Suprapubic skin (tissue), 4 donors: ENCODE measurements at regions not wholly inside any gene's neighbourhood (a gene's known extent, or its start where the extent isn't known, plus 50 kb on each side); places are given as distances from the start of the nearest gene placed in this dataset.
"Not testable (repeated sequence)": the region's sequence is repeated elsewhere in the genome, so short reads cannot be mapped to it uniquely, and the experiment has no call there.

Experiments used
- DNase-seq, 2 donors: peaks; one replicate each; pipeline ENCODE4 v3.0.0-alpha.2; 2019; ENCODE audit warnings: low spot score in 2 of 2
- H3K27ac ChIP-seq: fragments of 200-600 bp; sonication (generic); one replicate; pipeline ENCODE4 v1.5.1; 2019
- H3K27me3 ChIP-seq: fragments of 200-600 bp; sonication (generic); one replicate; pipeline ENCODE4 v1.5.1; 2019
- H3K36me3 ChIP-seq: fragments of 200-600 bp; sonication (generic); one replicate; pipeline ENCODE4 v1.5.1; 2019
- H3K4me1 ChIP-seq: fragments of 200-600 bp; sonication (generic); one replicate; pipeline ENCODE4 v1.5.1; 2019
- H3K4me3 ChIP-seq: fragments of 200-600 bp; sonication (generic); one replicate; pipeline ENCODE4 v1.5.1; 2019; ENCODE audit warnings: mild to moderate bottlenecking
- H3K9me3 ChIP-seq: fragments of 200-600 bp; sonication (generic); one replicate; pipeline ENCODE4 v1.5.1; 2019
- EP300 ChIP-seq: sonication (generic); formaldehyde crosslinking; IDR thresholded peaks from one replicate; pipeline ENCODE4 v1.6.1; 2017; ENCODE audit warnings: antibody characterized with exemption
- POLR2A ChIP-seq, 2 donors: fragments of 450-650 bp; IDR thresholded peaks; one replicate each; pipeline ENCODE4 v1.6.1; 2017; ENCODE audit warnings: antibody characterized with exemption in 2 of 2, mild to moderate bottlenecking in 2 of 2, moderate library complexity in 2 of 2
- POLR2AphosphoS5 ChIP-seq, 3 donors: sonication (generic); formaldehyde crosslinking; IDR thresholded peaks; one replicate each; pipeline ENCODE4 v1.6.1; 2017; ENCODE audit warnings: antibody characterized with exemption in 3 of 3
- WGBS: methylation state at CpG from one replicate; pipeline ENCODE4 v1.1.5; 2018; 5-methylcytosine and 5-hydroxymethylcytosine counted together
- TF ChIP-seq, protein P1 (sequence below), 2 donors: fragments of 200-600 bp in 1 of 2; fragments of 450-650 bp in 1 of 2; sonication (generic) in 1 of 2; IDR thresholded peaks; one replicate each; pipeline ENCODE4 v1.5.1; 2016 to 2019; ENCODE audit warnings: antibody characterized with exemption in 2 of 2, mild to moderate bottlenecking in 1 of 2, moderate library complexity in 1 of 2

DNA sequence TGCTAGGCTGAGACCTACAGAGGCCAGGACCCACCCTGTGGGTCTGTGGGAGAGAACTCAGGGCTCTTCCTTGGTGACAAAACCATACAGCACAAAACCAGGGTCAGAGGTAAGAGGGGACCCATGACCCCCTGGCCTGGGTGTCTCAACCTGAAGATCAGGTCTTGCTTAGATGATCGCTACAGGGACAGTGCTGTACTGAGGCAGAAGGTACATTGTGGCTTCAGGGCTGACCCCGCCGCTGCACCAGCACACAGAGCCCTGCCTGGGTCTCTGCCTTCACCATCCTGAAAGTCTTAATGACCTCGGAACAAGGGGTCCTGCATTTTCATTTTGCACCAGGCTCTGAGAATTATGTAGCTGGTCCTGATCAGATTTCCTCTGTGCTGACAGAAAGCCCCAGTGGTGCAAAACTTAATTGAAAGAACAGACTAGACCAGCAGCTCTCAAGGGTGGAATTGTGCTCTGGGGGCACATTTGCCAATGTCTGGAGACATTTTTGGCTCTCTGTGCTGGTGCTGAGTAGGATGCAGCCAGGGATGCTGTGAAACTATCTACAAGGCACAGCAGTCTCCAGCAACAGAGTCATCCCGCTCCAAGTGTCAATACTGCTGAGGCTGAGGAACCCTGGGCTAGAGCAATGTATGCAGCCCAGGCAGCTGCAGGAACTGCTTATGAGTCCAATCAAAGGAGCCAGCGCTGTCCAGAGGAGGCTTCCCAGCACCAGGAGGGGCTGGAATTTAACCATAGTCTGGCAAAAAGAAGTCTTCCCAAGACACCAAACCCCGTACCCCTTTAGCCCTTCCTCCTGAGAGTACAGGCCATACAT, 254.9 kb downstream of the ERMARD start:
- Histone ChIP-seq H3K27ac (no peak overlapping the region), H3K4me3 (no peak overlapping the region), H3K9me3 (peaks cover 4% of the 10 kb centered on the region), H3K36me3 (no peaks in the 10 kb centered on the region), H3K4me1 (peaks cover 8% of the 10 kb centered on the region), H3K27me3 (peaks cover 4% of the 10 kb centered on the region)
- WGBS, result 92% methylated on average over 3 of the region's 7 CpGs
- DNase-seq, result peak in 1 of 2 donors; percentile 54
- TF ChIP-seq, protein P1, sequence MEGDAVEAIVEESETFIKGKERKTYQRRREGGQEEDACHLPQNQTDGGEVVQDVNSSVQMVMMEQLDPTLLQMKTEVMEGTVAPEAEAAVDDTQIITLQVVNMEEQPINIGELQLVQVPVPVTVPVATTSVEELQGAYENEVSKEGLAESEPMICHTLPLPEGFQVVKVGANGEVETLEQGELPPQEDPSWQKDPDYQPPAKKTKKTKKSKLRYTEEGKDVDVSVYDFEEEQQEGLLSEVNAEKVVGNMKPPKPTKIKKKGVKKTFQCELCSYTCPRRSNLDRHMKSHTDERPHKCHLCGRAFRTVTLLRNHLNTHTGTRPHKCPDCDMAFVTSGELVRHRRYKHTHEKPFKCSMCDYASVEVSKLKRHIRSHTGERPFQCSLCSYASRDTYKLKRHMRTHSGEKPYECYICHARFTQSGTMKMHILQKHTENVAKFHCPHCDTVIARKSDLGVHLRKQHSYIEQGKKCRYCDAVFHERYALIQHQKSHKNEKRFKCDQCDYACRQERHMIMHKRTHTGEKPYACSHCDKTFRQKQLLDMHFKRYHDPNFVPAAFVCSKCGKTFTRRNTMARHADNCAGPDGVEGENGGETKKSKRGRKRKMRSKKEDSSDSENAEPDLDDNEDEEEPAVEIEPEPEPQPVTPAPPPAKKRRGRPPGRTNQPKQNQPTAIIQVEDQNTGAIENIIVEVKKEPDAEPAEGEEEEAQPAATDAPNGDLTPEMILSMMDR (IDR thresholded peaks at IDR 0.05), result no peak
- TF ChIP-seq POLR2A (IDR thresholded peaks at IDR 0.05), result no peak
- no peak for TF ChIP-seq EP300
- TF ChIP-seq POLR2AphosphoS5 (IDR thresholded peaks at IDR 0.05), result no peak

DNA sequence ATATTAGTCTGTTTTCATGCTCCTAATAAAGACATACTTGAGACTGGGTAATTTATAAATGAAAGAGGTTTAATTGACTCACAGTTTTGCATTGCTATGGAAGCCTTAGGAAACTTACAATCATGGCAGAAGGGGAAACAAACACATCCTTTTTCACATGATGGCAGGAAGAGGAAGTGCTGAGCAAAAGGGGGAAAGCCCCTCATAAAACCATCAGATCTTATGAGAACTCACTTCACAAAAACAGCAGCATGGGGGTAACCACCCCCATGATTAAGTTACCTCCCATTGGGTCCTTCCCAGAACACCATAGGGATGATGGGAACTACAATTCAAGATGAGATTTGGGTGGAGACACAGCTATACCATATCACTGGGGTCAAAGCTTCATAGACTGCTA, 254.2 kb downstream of the ERMARD start:
- Histone ChIP-seq H3K27ac (no peak overlapping the region), H3K9me3 (peaks cover 4% of the 10 kb centered on the region), H3K27me3 (peaks cover 4% of the 10 kb centered on the region), H3K4me3 (no peak overlapping the region), H3K36me3 (no peaks in the 10 kb centered on the region), H3K4me1 (peaks cover 2% of the 10 kb centered on the region)
- no peak for DNase-seq
- TF ChIP-seq POLR2AphosphoS5 (IDR thresholded peaks at IDR 0.05) (no peak), POLR2A (IDR thresholded peaks at IDR 0.05) (no peak), EP300 (no peak)
- TF ChIP-seq, protein P1 (IDR thresholded peaks at IDR 0.05), result no peak

DNA sequence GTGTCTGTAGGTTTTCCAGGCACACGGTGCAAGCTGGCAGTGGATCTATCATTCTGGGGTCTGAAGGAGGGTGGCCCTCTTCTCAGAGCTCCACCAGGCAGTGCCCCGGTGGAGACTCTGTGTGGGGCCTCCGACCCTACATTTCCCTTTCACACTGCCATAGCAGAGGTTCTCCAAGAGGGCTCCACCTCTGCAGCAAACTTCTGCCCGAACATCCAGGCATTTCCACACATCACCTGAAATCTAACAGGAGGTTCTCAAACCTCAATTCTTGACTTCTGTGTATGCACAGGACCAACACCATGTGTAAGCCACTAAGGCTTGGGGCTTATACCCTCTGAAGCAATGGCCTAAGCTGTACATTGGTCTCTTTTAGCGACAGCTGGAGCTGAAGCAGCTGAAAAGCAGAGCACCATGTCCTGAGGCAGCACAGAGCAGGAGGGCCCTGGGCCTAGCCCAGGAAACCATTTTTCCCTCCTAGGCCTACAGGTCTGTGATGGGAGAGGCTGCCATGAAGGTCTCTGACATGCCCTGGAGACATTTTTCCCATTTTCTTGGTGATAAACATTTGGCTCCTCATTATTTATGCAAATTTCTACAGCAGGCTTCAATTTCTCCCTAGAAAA, 253.3 kb downstream of the ERMARD start:
- peaks cover 4% of the 10 kb centered on the region for H3K27me3 ChIP-seq
- no peak overlapping the region for H3K27ac ChIP-seq
- TF ChIP-seq POLR2A (IDR thresholded peaks at IDR 0.05) (no peak), POLR2AphosphoS5 (IDR thresholded peaks at IDR 0.05) (no peak), EP300 (no peak)
- TF ChIP-seq, protein P1 (IDR thresholded peaks at IDR 0.05), result no peak
- no peak overlapping the region for H3K4me3 ChIP-seq
- H3K9me3 ChIP-seq, result peaks cover 4% of the 10 kb centered on the region
- no peaks in the 10 kb centered on the region for H3K4me1 ChIP-seq
- no peaks in the 10 kb centered on the region for H3K36me3 ChIP-seq
- peak in 1 of 2 donors; percentile 43 for DNase-seq
- WGBS, result 80% methylated on average over 5 of the region's 5 CpGs

DNA sequence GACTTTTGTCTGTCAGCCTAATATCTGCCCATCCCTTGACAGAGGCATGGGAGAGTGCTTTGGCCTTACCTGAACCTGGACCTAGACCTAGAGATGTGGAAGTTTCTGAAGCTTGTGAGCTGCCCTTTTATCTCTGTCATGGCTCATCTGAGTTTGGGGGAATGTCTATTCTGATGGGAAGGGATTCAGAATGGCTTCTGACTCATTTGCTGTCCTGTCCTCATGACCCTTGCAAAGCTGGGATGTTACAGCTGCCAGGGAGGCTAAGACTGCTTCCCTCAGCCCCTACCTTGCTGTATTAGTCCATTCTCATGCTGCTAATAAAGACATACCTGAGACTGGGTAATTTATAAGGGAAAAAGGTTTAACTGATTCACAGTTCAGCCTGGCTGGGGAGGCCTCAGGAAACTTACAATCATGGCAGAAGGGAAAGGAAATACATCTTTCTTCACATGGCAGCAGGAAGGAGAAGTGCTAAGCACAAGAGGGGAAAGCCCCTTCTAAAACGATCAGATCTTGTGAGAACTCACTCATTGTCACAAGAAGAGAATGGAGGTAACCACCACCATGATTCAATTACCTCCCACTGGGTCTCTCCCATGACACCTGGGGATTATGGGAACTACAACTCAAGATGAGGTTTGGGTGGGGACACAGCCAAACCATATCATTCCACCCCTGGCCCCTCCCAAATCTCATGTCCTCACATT, 252.2 kb downstream of the ERMARD start:
- H3K4me3 ChIP-seq, result no peak overlapping the region
- no peak for DNase-seq
- peaks cover 4% of the 10 kb centered on the region for H3K27me3 ChIP-seq
- H3K4me1 ChIP-seq, result no peaks in the 10 kb centered on the region
- WGBS, result 52% methylated on average over 1 of the region's 1 CpG
- H3K36me3 ChIP-seq, result no peaks in the 10 kb centered on the region
- H3K9me3 ChIP-seq, result peaks cover 4% of the 10 kb centered on the region
- TF ChIP-seq, protein P1 (IDR thresholded peaks at IDR 0.05), result no peak
- TF ChIP-seq POLR2A (IDR thresholded peaks at IDR 0.05) (no peak), POLR2AphosphoS5 (IDR thresholded peaks at IDR 0.05) (no peak)
- H3K27ac ChIP-seq, result no peak overlapping the region

DNA sequence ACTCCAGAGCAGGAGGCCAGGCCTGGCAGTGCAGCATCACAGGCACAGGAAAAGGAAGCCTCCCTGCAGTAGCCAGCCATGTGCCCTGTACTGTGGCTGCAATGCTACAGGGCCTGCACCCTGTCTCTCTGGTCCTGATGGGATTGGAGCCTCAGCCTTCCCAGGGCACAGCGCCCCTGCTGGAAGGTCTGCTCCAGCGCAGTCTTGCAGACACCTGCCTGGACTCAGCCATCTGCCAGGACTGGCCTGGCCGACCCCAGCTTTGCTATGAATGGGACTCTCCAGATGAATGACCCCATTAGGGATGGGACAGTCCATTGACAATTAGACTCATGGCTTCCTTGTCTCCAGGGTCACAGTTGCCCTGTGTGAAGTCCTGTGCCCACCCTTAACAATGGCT, 251.6 kb downstream of the ERMARD start:
- Histone ChIP-seq H3K36me3 (no peaks in the 10 kb centered on the region), H3K9me3 (peaks cover 4% of the 10 kb centered on the region), H3K4me1 (no peaks in the 10 kb centered on the region), H3K27me3 (peaks cover 4% of the 10 kb centered on the region), H3K27ac (no peak overlapping the region), H3K4me3 (no peak overlapping the region)
- DNase-seq, result peak in 1 of 2 donors; percentile 41
- TF ChIP-seq, protein P1 (IDR thresholded peaks at IDR 0.05), result no peak
- TF ChIP-seq POLR2A (IDR thresholded peaks at IDR 0.05), result no peak
- WGBS, result 100% methylated on average over 2 of the region's 3 CpGs

DNA sequence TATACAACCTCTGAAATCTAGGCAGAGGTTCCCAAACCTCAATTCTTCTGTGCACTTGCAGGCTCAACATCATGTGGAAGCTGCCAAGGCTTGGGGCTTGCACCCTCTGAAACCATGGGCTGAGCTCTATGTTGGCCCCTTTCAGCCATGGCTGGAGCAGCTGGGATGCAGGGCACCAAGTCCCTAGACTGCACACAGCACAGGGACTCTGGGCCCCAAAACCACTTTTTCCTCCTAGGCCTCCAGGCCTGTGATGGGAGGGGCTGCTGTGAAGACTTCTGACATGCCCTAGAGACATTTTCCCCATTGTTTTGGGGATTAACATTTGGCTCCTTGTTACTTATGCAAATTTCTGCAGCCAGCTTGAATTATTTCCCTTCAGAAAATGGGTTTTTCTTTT, 250.4 kb downstream of the ERMARD start:
- DNase-seq, result peak in 1 of 2 donors; percentile 40
- not testable (repeated sequence) for H3K4me3 ChIP-seq, H3K27ac ChIP-seq, H3K9me3 ChIP-seq, H3K36me3 ChIP-seq, H3K4me1 ChIP-seq, H3K27me3 ChIP-seq
